Gastrocnemius medialis (tissue), 4 donors: ENCODE measurements at regions not wholly inside any gene's neighbourhood (a gene's known extent, or its start where the extent isn't known, plus 50 kb on each side); places are given as distances from the start of the nearest gene placed in this dataset.

ENCODE experiments used
- POLR2A ChIP-seq, 2 donors: fragments of 450-650 bp; IDR thresholded peaks; one replicate each; pipeline ENCODE4 v1.6.1; 2017; ENCODE audit warnings: antibody characterized with exemption in 2 of 2, mild to moderate bottlenecking in 2 of 2, moderate library complexity in 2 of 2
- TF ChIP-seq, protein P1 (sequence below), 5 experiments: fragments of 450-650 bp in 3 of 5; fragments of 200-600 bp in 2 of 5; sonication (generic) in 2 of 5; IDR thresholded peaks in 4 of 5; conservative IDR thresholded peaks in 1 of 5; 1 replicate in 4 of 5; 2 replicates in 1 of 5; pipeline ENCODE4 v1.5.1; 2016 to 2019; ENCODE audit warnings: antibody characterized with exemption in 5 of 5, mild to moderate bottlenecking in 3 of 5, moderate library complexity in 3 of 5

DNA sequence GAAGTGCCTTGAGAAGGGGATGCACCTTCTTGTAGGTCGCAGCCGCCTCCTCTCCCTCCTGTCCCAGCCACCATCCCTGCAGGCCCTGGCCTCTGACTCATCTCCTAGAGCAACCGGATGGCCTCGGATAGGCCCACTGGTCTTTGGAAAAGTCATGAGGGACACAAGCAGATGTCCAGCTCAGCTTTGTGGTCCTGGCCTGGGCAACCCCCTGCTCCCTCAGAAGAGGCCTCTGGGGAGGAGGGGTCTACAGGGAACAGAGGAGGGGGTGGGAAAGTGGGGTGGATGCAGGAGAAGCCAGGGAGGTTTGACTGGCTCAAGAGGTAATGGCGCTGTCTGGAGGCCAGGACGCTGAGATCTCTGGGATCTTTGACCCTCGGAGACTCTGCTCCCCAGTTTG, 259.2 kb upstream of the TLE3 start:
- TF ChIP-seq, protein P1, sequence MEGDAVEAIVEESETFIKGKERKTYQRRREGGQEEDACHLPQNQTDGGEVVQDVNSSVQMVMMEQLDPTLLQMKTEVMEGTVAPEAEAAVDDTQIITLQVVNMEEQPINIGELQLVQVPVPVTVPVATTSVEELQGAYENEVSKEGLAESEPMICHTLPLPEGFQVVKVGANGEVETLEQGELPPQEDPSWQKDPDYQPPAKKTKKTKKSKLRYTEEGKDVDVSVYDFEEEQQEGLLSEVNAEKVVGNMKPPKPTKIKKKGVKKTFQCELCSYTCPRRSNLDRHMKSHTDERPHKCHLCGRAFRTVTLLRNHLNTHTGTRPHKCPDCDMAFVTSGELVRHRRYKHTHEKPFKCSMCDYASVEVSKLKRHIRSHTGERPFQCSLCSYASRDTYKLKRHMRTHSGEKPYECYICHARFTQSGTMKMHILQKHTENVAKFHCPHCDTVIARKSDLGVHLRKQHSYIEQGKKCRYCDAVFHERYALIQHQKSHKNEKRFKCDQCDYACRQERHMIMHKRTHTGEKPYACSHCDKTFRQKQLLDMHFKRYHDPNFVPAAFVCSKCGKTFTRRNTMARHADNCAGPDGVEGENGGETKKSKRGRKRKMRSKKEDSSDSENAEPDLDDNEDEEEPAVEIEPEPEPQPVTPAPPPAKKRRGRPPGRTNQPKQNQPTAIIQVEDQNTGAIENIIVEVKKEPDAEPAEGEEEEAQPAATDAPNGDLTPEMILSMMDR (IDR thresholded peaks at IDR 0.05 in 4 of 5, conservative IDR thresholded peaks at IDR 0.05 in 1 of 5), result no peak
- TF ChIP-seq POLR2A (IDR thresholded peaks at IDR 0.05), result no peak
